ENCODE measurements at regions not wholly inside any gene's neighbourhood (a gene's known extent, or its start where the extent isn't known, plus 50 kb on each side); places are given as distances from the start of the nearest gene placed in this dataset.
"Not testable (repeated sequence)": the region's sequence is repeated elsewhere in the genome, so short reads cannot be mapped to it uniquely, and the experiment has no call there.

GRCh38 chr2:34547340-34547739, 948.2 kb upstream of the FAM98A start:
- no peak for DNase-seq (ENCODE audit: low spot score)

- no peak for DNase-seq (ENCODE audit: low spot score)
Measured at GRCh38 chr2:34545486-34546136, 946.5 kb upstream of the FAM98A start.

GRCh38 chr2:34534761-34535160, 935.7 kb upstream of the FAM98A start:
- no peak for DNase-seq (ENCODE audit: low spot score)

- DNase-seq (ENCODE audit: low spot score) = no peak
Measured at GRCh38 chr2:34534341-34534740, 935.2 kb upstream of the FAM98A start.

GRCh38 chr2:34533585-34534183, 934.6 kb upstream of the FAM98A start:
- DNase-seq (ENCODE audit: low spot score) = no peak

GRCh38 chr2:34529965-34530364, 930.9 kb upstream of the FAM98A start:
- DNase-seq (ENCODE audit: low spot score) = no peak

- no peak for DNase-seq (ENCODE audit: low spot score)
Measured at GRCh38 chr2:34523958-34524514, 924.9 kb upstream of the FAM98A start.

- DNase-seq (ENCODE audit: low spot score) = no peak
Measured at GRCh38 chr2:34519659-34520058, 920.6 kb upstream of the FAM98A start.

- DNase-seq (ENCODE audit: low spot score) = no peak
Measured at GRCh38 chr2:34498561-34498960, 899.5 kb upstream of the FAM98A start.

- DNase-seq (ENCODE audit: low spot score) = not testable (repeated sequence)
Measured at GRCh38 chr2:34494192-34494591, 895.1 kb upstream of the FAM98A start.

- no peak for DNase-seq (ENCODE audit: low spot score)
Measured at GRCh38 chr2:34492561-34493455, 893.7 kb upstream of the FAM98A start.

GRCh38 chr2:34486965-34487364, 887.9 kb upstream of the FAM98A start:
- DNase-seq (ENCODE audit: low spot score) = no peak

GRCh38 chr2:34481542-34481941, 882.4 kb upstream of the FAM98A start:
- DNase-seq (ENCODE audit: low spot score) = no peak

GRCh38 chr2:34480366-34480765, 881.3 kb upstream of the FAM98A start:
- DNase-seq (ENCODE audit: low spot score) = no peak

GRCh38 chr2:34475156-34475555, 876.1 kb upstream of the FAM98A start:
- DNase-seq (ENCODE audit: low spot score) = no peak

- no peak for DNase-seq (ENCODE audit: low spot score)
Measured at GRCh38 chr2:34474646-34475045, 875.5 kb upstream of the FAM98A start.

- no peak for DNase-seq (ENCODE audit: low spot score)
Measured at GRCh38 chr2:34447097-34447496, 848.0 kb upstream of the FAM98A start.

- no peak for DNase-seq (ENCODE audit: low spot score)
Measured at GRCh38 chr2:34423301-34423700, 824.2 kb upstream of the FAM98A start.

- DNase-seq (ENCODE audit: low spot score) = no peak
Measured at GRCh38 chr2:34419856-34420255, 820.8 kb upstream of the FAM98A start.

- DNase-seq (ENCODE audit: low spot score) = no peak
Measured at GRCh38 chr2:34416856-34417255, 817.8 kb upstream of the FAM98A start.

- DNase-seq (ENCODE audit: low spot score) = no peak
Measured at GRCh38 chr2:34414856-34415255, 815.8 kb upstream of the FAM98A start.

GRCh38 chr2:34408100-34408499, 809.0 kb upstream of the FAM98A start:
- DNase-seq (ENCODE audit: low spot score) = no peak

GRCh38 chr2:34403512-34403911, 804.4 kb upstream of the FAM98A start:
- DNase-seq (ENCODE audit: low spot score) = no peak

Data from CD4-positive, alpha-beta T cell treated with Interleukin-6 at 100 ng/mL for 8 hours (primary cell).